Progenitor cell of endocrine pancreas (in vitro differentiated cells): ENCODE measurements at regions not wholly inside any gene's neighbourhood (a gene's known extent, or its start where the extent isn't known, plus 50 kb on each side); places are given as distances from the start of the nearest gene placed in this dataset.

ENCODE experiments used
- DNase-seq: peaks from one replicate; pipeline ENCODE4 v3.0.0; 2021; ENCODE audit warnings: low spot score; ENCODE audit not compliant: unreplicated experiment
- H3K27ac Mint-ChIP-seq: 2 replicates; pipeline ENCODE4 v1.8.0; 2021; ENCODE audit warnings: mild to moderate bottlenecking, moderate library complexity, mixed read lengths
- H3K27me3 Mint-ChIP-seq: 2 replicates; pipeline ENCODE4 v1.8.0; 2021; ENCODE audit warnings: mixed read lengths
- H3K36me3 Mint-ChIP-seq: 2 replicates; pipeline ENCODE4 v1.8.0; 2022; ENCODE audit warnings: mixed read lengths; ENCODE audit not compliant: insufficient read depth
- H3K4me1 Mint-ChIP-seq: 2 replicates; pipeline ENCODE4 v1.8.0; 2021; ENCODE audit warnings: low read depth, mixed read lengths
- H3K4me3 Mint-ChIP-seq: 2 replicates; pipeline ENCODE4 v1.8.0; 2021; ENCODE audit warnings: low read depth, mild to moderate bottlenecking, moderate library complexity, mixed read lengths
- H3K9me3 Mint-ChIP-seq: 2 replicates; pipeline ENCODE4 v1.8.0; 2021; ENCODE audit warnings: low read depth, mixed read lengths
- TF ChIP-seq, protein P1 (sequence below): fragments of 200-600 bp; sonication (generic); IDR thresholded peaks from one replicate; pipeline ENCODE4 v1.5.0; 2021; ENCODE audit warnings: antibody characterized with exemption, mild to moderate bottlenecking; ENCODE audit not compliant: unreplicated experiment

DNA sequence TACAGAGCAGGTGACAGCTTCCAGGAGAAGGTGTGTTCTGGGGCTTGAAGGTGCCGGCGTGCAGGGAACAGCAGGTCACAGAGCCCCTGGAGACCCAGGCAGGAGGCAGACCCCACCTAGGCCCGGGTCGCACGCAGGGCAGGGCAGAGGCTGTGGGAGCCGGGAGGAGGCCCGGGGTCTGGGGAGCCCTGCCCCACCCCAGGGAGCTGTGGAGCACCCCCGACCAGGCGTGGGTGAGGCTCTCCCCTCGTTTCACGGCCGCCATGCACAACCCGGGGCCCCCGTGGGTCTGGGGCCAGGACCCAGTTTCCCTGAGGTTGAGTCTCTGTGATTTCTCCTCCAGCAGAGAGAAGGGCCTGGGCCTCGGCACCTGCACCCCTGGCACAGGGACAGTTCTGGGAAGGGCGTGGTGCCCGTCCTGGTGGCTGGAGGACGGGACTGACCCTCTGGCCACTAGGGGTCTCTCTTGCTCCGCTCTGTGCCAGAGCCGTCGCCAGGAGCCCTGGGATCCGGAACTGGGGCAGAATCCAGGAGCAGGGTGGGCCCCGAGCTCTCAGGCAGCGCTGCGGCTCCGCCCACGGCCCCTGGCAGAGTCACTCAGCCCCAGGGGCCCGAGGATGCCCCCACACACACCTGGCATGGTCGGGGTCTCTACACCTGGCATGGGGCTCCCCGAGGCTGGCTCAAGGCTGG lies 75.2 kb upstream of the FBRSL1 start:
- no peak overlapping the region for H3K27ac Mint-ChIP-seq
- TF ChIP-seq, protein P1, sequence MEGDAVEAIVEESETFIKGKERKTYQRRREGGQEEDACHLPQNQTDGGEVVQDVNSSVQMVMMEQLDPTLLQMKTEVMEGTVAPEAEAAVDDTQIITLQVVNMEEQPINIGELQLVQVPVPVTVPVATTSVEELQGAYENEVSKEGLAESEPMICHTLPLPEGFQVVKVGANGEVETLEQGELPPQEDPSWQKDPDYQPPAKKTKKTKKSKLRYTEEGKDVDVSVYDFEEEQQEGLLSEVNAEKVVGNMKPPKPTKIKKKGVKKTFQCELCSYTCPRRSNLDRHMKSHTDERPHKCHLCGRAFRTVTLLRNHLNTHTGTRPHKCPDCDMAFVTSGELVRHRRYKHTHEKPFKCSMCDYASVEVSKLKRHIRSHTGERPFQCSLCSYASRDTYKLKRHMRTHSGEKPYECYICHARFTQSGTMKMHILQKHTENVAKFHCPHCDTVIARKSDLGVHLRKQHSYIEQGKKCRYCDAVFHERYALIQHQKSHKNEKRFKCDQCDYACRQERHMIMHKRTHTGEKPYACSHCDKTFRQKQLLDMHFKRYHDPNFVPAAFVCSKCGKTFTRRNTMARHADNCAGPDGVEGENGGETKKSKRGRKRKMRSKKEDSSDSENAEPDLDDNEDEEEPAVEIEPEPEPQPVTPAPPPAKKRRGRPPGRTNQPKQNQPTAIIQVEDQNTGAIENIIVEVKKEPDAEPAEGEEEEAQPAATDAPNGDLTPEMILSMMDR = peak; percentile 92
- no peaks in the 10 kb centered on the region for H3K4me1 Mint-ChIP-seq

GRCh38 chr12:132413931-132414588 lies 75.9 kb upstream of the FBRSL1 start:
- Mint-ChIP-seq H3K9me3 (no peaks in the 10 kb centered on the region), H3K27me3 (peaks cover 25% of the 10 kb centered on the region), H3K4me3 (no peak overlapping the region), H3K27ac (no peak overlapping the region), H3K4me1 (no peaks in the 10 kb centered on the region), H3K36me3 (no peaks in the 10 kb centered on the region)
- peak; percentile 57 for DNase-seq
- TF ChIP-seq, protein P1 = peak; percentile 88

More for the DNA sequence above, 75.2 kb upstream of the FBRSL1 start:
- peak; percentile 77 for DNase-seq
- Mint-ChIP-seq H3K4me3 (no peak overlapping the region), H3K36me3 (no peaks in the 10 kb centered on the region), H3K9me3 (no peaks in the 10 kb centered on the region), H3K27me3 (peaks cover 32% of the 10 kb centered on the region)

- DNase-seq = no peak
- TF ChIP-seq, protein P1 = no peak
- Mint-ChIP-seq H3K36me3 (no peaks in the 10 kb centered on the region), H3K27me3 (peaks cover 26% of the 10 kb centered on the region), H3K9me3 (no peaks in the 10 kb centered on the region), H3K27ac (no peak overlapping the region), H3K4me1 (no peaks in the 10 kb centered on the region), H3K4me3 (no peak overlapping the region)
These were observed 78.5 kb upstream of the FBRSL1 start for GRCh38 chr12:132411457-132411856.

GRCh38 chr12:132410849-132411248 lies 79.1 kb upstream of the FBRSL1 start:
- Mint-ChIP-seq H3K27me3 (peaks cover 27% of the 10 kb centered on the region), H3K36me3 (no peaks in the 10 kb centered on the region)

GRCh38 chr12:132410296-132410625 lies 79.7 kb upstream of the FBRSL1 start:
- no peaks in the 10 kb centered on the region for H3K4me1 Mint-ChIP-seq
- H3K4me3 Mint-ChIP-seq = no peak overlapping the region
- no peak overlapping the region for H3K27ac Mint-ChIP-seq
- TF ChIP-seq, protein P1 = no peak
- DNase-seq = no peak
- H3K36me3 Mint-ChIP-seq = no peaks in the 10 kb centered on the region
- H3K27me3 Mint-ChIP-seq = peaks cover 29% of the 10 kb centered on the region
- H3K9me3 Mint-ChIP-seq = no peaks in the 10 kb centered on the region

More at GRCh38 chr12:132410849-132411248, 79.1 kb upstream of the FBRSL1 start:
- no peak for DNase-seq
- Mint-ChIP-seq H3K27ac (no peak overlapping the region), H3K4me1 (no peaks in the 10 kb centered on the region), H3K4me3 (no peak overlapping the region), H3K9me3 (no peaks in the 10 kb centered on the region)
- TF ChIP-seq, protein P1 = no peak
